RPMI7951 (cell line): ENCODE measurements at regions not wholly inside any gene's neighbourhood (a gene's known extent, or its start where the extent isn't known, plus 50 kb on each side); places are given as distances from the start of the nearest gene placed in this dataset.

Experiments
- DNase-seq: peaks from one replicate; pipeline ENCODE4 v3.0.0-alpha.2; 2012; ENCODE audit warnings: low read depth

GRCh38 chr5:56516035-56516434 lies 282.9 kb upstream of the ANKRD55 start:
- DNase-seq: no peak

DNA sequence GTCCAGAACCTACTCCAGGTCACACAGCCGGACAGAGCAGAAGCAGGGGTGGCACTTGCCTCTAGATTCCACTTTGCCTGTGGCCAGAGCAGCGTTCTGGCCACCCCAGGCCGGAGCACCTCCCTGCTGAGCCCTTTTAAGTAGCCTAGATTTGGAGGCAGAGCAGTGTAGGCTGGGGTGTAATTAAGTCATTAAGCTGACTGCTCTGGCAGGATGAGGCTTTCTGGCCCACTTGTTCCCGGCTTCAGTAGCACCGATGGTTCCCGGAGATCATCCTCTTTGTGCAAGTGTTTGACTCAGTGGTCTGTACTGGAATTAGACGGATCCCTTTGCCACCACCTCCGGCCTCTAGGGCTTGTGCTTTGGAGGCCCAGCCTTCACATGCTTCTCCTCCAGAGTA lies 281.9 kb upstream of the ANKRD55 start:
- DNase-seq: no peak

DNA sequence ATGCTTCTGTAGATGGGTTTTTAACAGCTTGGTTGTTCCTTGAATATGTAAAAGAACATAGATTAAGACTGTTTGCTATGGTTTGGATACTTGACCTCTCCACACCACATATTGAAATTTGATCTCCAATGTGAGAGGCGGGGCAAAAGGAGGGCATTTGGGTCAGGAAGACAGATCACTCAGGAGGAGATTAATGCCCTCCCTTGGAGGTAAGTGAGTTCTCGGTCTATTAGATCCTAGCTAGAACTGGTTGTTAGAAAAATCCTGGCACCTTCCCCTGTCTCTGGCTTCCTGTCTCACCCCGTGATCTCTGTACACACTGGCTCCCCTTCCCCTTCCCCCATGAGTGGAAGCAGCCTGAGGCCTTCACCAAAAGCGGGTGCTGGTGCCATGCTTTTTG lies 281.1 kb upstream of the ANKRD55 start:
- no peak for DNase-seq

DNA sequence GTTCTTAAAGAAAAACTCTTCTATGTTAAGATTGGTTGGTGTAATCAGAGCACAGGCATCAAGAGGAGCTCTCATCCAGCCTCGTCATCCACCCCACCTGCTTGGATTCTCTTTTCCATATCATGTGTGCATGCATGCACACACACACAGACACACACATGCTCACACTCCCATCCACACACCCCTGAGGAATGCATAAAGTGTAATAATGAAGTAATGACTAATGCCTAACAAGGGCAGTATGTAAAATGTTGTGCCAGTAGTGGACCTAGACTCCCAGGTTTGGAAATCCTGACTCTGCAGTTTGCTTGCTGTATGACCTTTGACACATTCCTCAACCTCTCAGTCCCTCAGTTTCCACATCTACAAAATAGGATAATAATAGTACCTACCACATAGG lies 280.0 kb upstream of the ANKRD55 start:
- DNase-seq: no peak

DNA sequence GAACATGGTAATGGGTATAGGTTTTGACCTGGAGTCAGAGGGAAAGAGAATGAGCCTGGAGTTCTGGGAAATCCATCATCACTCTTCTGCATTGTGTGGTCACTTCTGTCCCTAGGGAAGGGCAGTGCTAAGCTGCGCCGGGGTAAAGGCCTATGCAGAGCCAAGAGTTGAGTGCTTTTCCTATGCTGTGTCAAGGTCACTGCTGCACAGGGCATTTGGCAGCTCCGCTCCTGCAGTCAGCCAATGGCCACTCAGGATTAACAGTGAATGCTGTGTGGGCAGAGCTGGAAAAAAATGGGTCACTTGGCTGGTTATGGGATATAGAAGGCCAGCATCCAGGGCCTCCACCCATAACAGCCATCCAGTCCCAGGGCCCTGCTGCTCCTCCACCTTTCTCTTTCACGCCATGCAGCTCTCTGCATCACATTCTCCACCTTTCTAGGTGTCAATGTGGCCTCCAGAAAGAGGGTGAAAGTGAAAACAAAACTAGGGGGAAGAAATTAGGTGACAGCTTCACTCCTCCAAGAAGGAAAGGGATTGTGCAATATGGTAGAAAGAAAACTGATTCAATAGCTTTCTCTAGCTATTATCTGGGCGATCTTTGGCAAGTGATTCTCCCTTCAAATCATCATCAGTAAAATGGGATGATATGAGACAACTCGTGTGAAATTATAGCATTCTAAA lies 279.3 kb upstream of the ANKRD55 start:
- DNase-seq: no peak

DNA sequence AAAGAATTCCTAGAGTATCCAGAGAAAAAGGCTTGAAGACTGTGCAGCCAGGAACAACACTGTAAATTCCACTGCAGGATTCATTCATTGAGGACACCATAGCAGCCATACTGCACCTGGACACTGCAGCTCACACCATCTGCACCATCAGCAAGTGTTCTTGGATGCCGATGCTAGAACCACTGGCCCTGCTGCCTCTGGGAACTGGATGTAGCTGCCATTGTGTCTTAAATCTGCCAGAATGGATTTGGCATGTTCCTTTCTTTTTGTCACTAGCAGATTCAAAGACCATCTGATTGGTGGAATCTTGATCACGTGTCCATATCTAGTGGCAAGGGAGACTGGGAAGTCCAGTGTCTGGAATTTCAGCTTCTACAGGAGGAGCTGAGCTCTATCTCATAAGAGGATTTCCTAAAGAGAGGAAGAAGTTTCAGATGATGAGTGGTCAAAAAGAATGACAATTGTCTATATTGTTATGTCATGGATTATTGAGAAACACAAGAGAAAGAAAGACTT lies 278.3 kb upstream of the ANKRD55 start:
- no peak for DNase-seq

DNA sequence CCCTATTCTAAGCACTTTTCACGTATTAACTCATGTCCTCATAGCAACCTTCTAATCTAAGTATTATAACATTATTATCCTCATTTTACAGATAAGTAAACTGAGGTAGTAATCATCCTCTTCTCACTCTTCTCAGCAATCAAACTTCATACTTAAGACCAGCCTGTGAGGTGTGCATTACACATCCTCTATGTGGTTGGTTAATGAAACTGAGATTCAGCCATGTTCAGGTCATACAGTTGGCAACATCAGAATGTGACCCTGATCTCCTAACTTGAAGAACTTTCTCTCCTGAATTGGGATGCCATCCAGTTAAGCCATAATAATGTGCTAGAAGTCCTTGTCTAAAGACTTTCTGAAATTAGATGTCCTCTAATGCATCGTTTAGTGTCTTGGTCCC lies 275.1 kb upstream of the ANKRD55 start:
- no peak for DNase-seq

DNA sequence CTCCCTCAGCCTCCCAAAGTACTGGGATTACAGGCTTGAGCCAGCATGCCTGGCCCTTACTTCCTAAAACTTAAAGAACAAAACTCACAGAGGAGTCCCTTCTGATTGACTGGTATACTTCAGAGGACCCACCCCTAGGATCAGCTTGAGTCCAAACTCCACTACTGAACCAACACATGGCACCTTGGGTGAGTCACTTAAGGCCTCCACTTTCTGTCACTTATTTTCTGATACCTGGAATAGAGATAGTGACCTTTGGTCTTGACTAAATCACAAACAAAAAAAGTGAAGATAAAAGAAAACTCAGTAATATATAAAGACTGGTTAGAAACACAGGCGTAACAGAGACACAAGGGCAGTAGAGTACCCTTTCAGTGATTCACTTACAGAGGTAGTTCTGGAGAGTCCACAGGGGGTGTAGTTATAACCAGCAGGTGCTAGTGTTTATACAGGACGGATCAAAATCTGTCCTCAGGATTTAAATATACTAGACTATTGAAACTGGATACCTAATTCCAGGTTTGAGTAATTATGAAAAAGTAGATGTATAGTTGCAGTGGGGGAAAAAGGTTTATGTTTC lies 274.3 kb upstream of the ANKRD55 start:
- no peak for DNase-seq

GRCh38 chr5:56506211-56506965 lies 273.3 kb upstream of the ANKRD55 start:
- DNase-seq: no peak

- no peak for DNase-seq
These were observed 270.8 kb upstream of the ANKRD55 start for GRCh38 chr5:56503929-56504328.

DNA sequence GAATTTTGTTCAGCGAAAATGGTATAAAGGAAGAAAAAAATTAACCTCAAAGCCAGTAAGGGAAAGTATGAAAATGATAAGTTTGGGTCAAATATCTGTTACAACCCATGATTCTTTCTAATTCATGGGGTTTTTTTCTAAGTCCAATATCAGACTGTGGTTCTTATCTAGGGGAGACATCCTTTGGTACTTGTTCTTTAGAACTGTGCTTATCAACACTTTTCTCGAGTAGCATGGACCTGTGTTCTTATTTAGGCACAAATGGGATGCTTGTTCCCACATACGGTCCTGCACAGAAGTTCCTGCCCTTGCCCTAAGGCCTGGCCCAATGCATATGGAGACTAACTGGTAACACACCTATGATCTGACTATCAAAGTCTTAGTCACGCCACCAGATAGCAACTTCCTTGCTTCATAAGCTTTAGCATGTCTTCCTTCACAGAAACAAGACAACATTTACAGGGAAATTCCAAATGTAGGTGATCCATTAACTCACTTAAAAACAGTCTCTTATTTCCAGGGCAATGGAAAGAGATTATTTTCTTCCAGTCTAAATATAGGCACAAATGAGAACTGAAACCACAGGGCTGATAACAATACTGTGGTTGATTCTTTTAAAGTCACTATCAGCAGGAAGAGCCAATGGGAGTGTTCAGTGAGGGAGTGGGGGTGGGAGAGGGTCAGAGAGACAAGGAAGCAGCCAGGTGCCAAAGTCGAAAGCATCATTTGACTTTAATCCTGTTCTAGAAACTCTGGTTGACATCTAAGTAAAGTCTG lies 268.8 kb upstream of the ANKRD55 start:
- no peak for DNase-seq

GRCh38 chr5:56499901-56500300 lies 266.8 kb upstream of the ANKRD55 start:
- no peak for DNase-seq

DNA sequence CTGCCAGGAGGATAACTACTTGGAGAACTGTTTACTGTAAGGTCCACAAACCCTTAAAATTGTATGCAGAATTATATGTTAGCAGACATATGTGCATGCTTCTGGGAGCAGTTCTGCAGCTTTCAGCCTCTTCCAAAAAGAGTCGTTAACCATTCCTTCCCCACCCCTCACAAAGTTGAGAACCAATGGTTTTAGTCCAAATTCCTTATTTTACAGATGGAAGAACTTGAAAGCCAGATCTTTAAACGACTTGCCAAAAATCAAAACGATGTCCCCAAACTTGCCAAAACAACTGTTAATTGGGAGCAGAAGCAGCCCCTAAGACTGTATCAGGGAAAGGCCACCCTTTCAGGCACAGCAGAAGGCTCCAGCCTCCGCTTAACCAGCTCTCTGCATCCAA lies 266.4 kb upstream of the ANKRD55 start:
- no peak for DNase-seq

DNA sequence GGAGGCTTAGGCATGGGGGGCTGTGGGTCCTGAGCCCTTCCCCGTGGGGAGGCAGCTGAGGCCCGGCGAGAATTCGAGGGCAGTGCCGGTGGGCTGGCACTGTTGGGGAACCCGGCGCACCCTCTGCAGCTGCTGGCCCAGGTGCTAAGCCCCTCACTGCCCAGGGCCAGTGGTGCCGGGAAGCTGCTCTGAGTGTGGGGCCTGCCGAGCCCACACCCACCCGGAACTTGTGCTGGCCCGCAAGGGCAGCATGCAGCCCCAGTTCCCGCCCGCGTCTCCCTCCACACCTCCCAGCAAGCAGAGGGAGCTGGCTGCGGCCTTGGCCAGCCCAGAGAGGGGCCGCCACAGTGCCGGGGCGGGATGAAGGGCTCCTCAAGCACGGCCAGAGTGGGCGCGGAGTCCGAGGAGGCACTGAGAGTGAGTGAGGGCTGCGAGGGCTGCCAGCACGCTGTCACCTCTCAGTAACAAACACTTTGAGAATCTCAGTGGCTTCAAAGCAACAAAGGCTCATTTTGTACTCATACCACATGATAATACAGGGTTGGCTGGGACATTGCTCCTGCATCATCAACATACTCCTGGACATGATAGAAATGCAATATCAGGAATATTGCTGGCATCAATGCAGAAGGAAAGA lies 265.7 kb upstream of the ANKRD55 start:
- no peak for DNase-seq

- DNase-seq: no peak
These were observed 263.5 kb upstream of the ANKRD55 start for GRCh38 chr5:56496581-56497063.

DNA sequence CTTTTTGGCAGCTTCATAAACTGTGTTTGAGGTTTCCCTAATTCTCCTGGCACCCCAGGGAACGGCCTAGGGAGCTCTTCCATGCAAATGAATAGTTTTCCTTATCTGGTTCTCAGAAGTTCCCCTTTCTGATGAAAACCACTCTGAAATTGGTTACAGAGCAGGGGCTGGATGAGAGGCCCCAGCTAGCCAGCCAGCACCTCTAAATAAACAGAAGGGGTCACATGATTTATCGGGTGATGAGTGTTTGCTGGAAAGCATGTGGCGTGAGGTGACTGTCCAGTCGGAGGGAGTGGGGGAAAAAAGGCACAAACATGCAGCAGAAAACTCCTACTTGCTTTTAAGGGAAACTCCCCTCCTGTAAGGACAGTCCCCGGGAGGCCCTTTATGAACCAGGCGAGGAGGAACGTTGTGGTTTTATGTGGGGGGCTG lies 261.2 kb upstream of the ANKRD55 start:
- DNase-seq: no peak

- no peak for DNase-seq
These were observed 260.6 kb upstream of the ANKRD55 start for GRCh38 chr5:56493766-56494165.

GRCh38 chr5:56493308-56493707 lies 260.2 kb upstream of the ANKRD55 start:
- no peak for DNase-seq

DNA sequence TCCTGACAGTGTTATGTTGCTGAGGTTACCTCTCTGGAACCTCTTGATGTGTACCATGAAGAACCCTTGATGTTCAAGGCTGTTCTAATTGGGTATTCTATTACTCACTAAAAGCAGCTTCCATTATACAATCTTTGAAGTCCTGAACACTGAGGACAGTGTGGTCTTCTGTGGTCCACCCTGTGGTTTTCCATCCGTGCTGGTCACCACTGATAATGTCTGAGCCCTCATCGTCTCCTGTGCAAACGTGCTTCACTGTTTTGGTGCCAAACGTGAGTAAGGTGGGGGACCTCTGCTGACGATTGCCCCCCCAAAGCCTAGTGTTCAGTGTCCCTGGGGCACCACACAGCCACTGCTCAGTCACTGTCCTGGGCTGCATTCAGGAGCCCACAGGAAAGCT lies 259.7 kb upstream of the ANKRD55 start:
- DNase-seq: no peak

- no peak for DNase-seq
These were observed 257.9 kb upstream of the ANKRD55 start for GRCh38 chr5:56490971-56491468.

- no peak for DNase-seq
These were observed 256.1 kb upstream of the ANKRD55 start for GRCh38 chr5:56489272-56489671.
